BLaER1 treated with 17β-estradiol and CSF1 and Interleukin-3, amounts not matched to agents 10 nM and 100 nM (cell line): ENCODE measurements at regions not wholly inside any gene's neighbourhood (a gene's known extent, or its start where the extent isn't known, plus 50 kb on each side); places are given as distances from the start of the nearest gene placed in this dataset.

Source experiments
- H3K27ac ChIP-seq, 11 experiments: shearing (Covaris generic); formaldehyde crosslinking; 2 replicates each; pipeline ENCODE4 v1.8.1; 2022
- H3K27me3 ChIP-seq, 11 experiments: shearing (Covaris generic); formaldehyde crosslinking; 2 replicates each; pipeline ENCODE4 v1.8.1; 2022
- H3K36me3 ChIP-seq, 11 experiments: shearing (Covaris generic); formaldehyde crosslinking; 2 replicates each; pipeline ENCODE4 v1.8.1; 2022
- H3K4me1 ChIP-seq, 10 experiments: shearing (Covaris generic); formaldehyde crosslinking; 2 replicates each; pipeline ENCODE4 v1.8.1; 2022
- H3K4me2 ChIP-seq, 11 experiments: shearing (Covaris generic); formaldehyde crosslinking; 2 replicates each; pipeline ENCODE4 v1.8.1; 2022
- H3K4me3 ChIP-seq, 10 experiments: shearing (Covaris generic); formaldehyde crosslinking; 2 replicates each; pipeline ENCODE4 v1.8.1; 2022
- H3K9ac ChIP-seq, 11 experiments: shearing (Covaris generic); formaldehyde crosslinking; 2 replicates each; pipeline ENCODE4 v1.8.1; 2022
- H3K9me3 ChIP-seq, 11 experiments: shearing (Covaris generic); formaldehyde crosslinking; replicated peaks in 1 of 11; 2 replicates each; pipeline ENCODE4 v1.8.1; 2022
- H4K20me1 ChIP-seq, 11 experiments: shearing (Covaris generic); formaldehyde crosslinking; 2 replicates each; pipeline ENCODE4 v1.8.1; 2022
- Cebpa-rat ChIP-seq, 11 experiments: shearing (Covaris generic); IDR thresholded peaks; 2 replicates each; pipeline ENCODE4 v1.8.1; 2022

GRCh38 chr19:28350673-28351072 lies 862.3 kb downstream of the UQCRFS1 start:
- H3K36me3 ChIP-seq, result no peaks in the 10 kb centered on the region
- peaks cover 0 to 5% (median 0%) of the 10 kb centered on the region in 10 experiments; a peak in 6 of 20 replicates for H3K4me1 ChIP-seq
- H3K4me2 ChIP-seq, result no peak overlapping the region
- H4K20me1 ChIP-seq, result no peaks in the 10 kb centered on the region
- H3K4me3 ChIP-seq, result no peak overlapping the region
- no peak overlapping the region for H3K27ac ChIP-seq
- H3K27me3 ChIP-seq, result no peaks in the 10 kb centered on the region
- no peak overlapping the region for H3K9ac ChIP-seq
- H3K9me3 ChIP-seq, result peaks cover 8 to 22% (median 11%) of the 10 kb centered on the region in 11 experiments; a peak in 18 of 22 replicates
- TF ChIP-seq Cebpa-rat (IDR thresholded peaks at IDR 0.05), result no peak

- H3K4me1 ChIP-seq, result peaks cover 4 to 11% (median 6%) of the 10 kb centered on the region in 10 experiments; a peak in 19 of 20 replicates
- H3K27ac ChIP-seq, result no peak overlapping the region
- peak overlapping the region in 2 of 11 experiments; percentile 15 to 19; a peak in 1 of 22 replicates for H3K4me2 ChIP-seq
- no peak overlapping the region for H3K4me3 ChIP-seq
- no peaks in the 10 kb centered on the region for H4K20me1 ChIP-seq
- H3K9me3 ChIP-seq, result peaks cover 8 to 22% (median 11%) of the 10 kb centered on the region in 11 experiments; a peak in 18 of 22 replicates
- no peak overlapping the region for H3K9ac ChIP-seq
- H3K27me3 ChIP-seq, result no peaks in the 10 kb centered on the region
- no peaks in the 10 kb centered on the region for H3K36me3 ChIP-seq
- no peak for TF ChIP-seq Cebpa-rat (IDR thresholded peaks at IDR 0.05)
Observed at GRCh38 chr19:28350037-28350436, 862.9 kb downstream of the UQCRFS1 start.

GRCh38 chr19:28349604-28350003 lies 863.3 kb downstream of the UQCRFS1 start:
- TF ChIP-seq Cebpa-rat (IDR thresholded peaks at IDR 0.05), result no peak
- Histone ChIP-seq H3K9ac (no peak overlapping the region), H3K27ac (no peak overlapping the region), H4K20me1 (no peaks in the 10 kb centered on the region), H3K4me1 (peaks cover 7 to 14% (median 11%) of the 10 kb centered on the region in 10 experiments; a peak in 19 of 20 replicates), H3K4me3 (no peak overlapping the region), H3K27me3 (no peaks in the 10 kb centered on the region), H3K4me2 (peak overlapping the region in 2 of 11 experiments; percentile 15 to 19; a peak in 1 of 22 replicates), H3K9me3 (peaks cover 8 to 22% (median 11%) of the 10 kb centered on the region in 11 experiments; a peak in 18 of 22 replicates), H3K36me3 (no peaks in the 10 kb centered on the region)

GRCh38 chr19:28345811-28346210 lies 867.1 kb downstream of the UQCRFS1 start:
- Histone ChIP-seq H3K36me3 (no peaks in the 10 kb centered on the region), H3K4me3 (no peak overlapping the region), H3K9me3 (peaks cover 0 to 14% (median 0%) of the 10 kb centered on the region in 11 experiments; a peak in 4 of 22 replicates), H3K4me2 (peak overlapping the region in 5 of 11 experiments; percentile 33 to 64 (median 55); a peak in 7 of 22 replicates), H3K4me1 (peaks cover 7 to 18% (median 13%) of the 10 kb centered on the region in 10 experiments; a peak in 19 of 20 replicates), H3K27me3 (no peaks in the 10 kb centered on the region), H3K9ac (no peak overlapping the region), H4K20me1 (no peaks in the 10 kb centered on the region), H3K27ac (no peak overlapping the region)
- no peak for TF ChIP-seq Cebpa-rat (IDR thresholded peaks at IDR 0.05)

- no peaks in the 10 kb centered on the region for H3K27me3 ChIP-seq
- H3K27ac ChIP-seq, result no peak overlapping the region
- no peaks in the 10 kb centered on the region for H4K20me1 ChIP-seq
- peaks cover 9 to 29% (median 16%) of the 10 kb centered on the region in 11 experiments; a peak in 16 of 22 replicates for H3K9me3 ChIP-seq
- no peak for TF ChIP-seq Cebpa-rat (IDR thresholded peaks at IDR 0.05)
- H3K9ac ChIP-seq, result no peak overlapping the region
- no peak overlapping the region for H3K4me3 ChIP-seq
- H3K4me2 ChIP-seq, result no peak overlapping the region
- peaks cover 7 to 18% (median 11%) of the 10 kb centered on the region in 10 experiments; a peak in 18 of 20 replicates for H3K4me1 ChIP-seq
- no peaks in the 10 kb centered on the region for H3K36me3 ChIP-seq
Observed at GRCh38 chr19:28341810-28342350, 871.1 kb downstream of the UQCRFS1 start.

GRCh38 chr19:28334419-28334818 lies 878.5 kb downstream of the UQCRFS1 start:
- no peak for TF ChIP-seq Cebpa-rat (IDR thresholded peaks at IDR 0.05)
- Histone ChIP-seq H3K9me3 (peaks cover 13 to 28% (median 22%) of the 10 kb centered on the region in 11 experiments; a peak in 21 of 22 replicates), H3K36me3 (no peaks in the 10 kb centered on the region), H3K9ac (no peak overlapping the region), H3K27ac (no peak overlapping the region), H3K4me3 (no peak overlapping the region), H3K27me3 (no peaks in the 10 kb centered on the region), H4K20me1 (no peaks in the 10 kb centered on the region), H3K4me1 (peaks cover 0 to 8% (median 0%) of the 10 kb centered on the region in 10 experiments; a peak in 1 of 20 replicates), H3K4me2 (no peak overlapping the region)

GRCh38 chr19:28333909-28334308 lies 879.0 kb downstream of the UQCRFS1 start:
- Histone ChIP-seq H3K9me3 (peaks cover 11 to 28% (median 18%) of the 10 kb centered on the region in 11 experiments; a peak in 20 of 22 replicates), H3K9ac (no peak overlapping the region), H3K27ac (no peak overlapping the region), H3K27me3 (no peaks in the 10 kb centered on the region), H3K4me1 (peaks cover 0 to 8% (median 0%) of the 10 kb centered on the region in 10 experiments; a peak in 1 of 20 replicates), H3K4me3 (no peak overlapping the region), H3K36me3 (no peaks in the 10 kb centered on the region), H4K20me1 (no peaks in the 10 kb centered on the region), H3K4me2 (no peak overlapping the region)
- TF ChIP-seq Cebpa-rat (IDR thresholded peaks at IDR 0.05), result no peak

GRCh38 chr19:28332886-28333285 lies 880.1 kb downstream of the UQCRFS1 start:
- Histone ChIP-seq H3K36me3 (no peaks in the 10 kb centered on the region), H3K4me3 (no peak overlapping the region), H3K27ac (no peak overlapping the region), H3K27me3 (no peaks in the 10 kb centered on the region), H3K9ac (no peak overlapping the region), H4K20me1 (no peaks in the 10 kb centered on the region), H3K4me1 (peaks cover 0 to 8% (median 0%) of the 10 kb centered on the region in 10 experiments; a peak in 1 of 20 replicates), H3K9me3 (peaks cover 8 to 20% (median 13%) of the 10 kb centered on the region in 11 experiments; a peak in 20 of 22 replicates), H3K4me2 (no peak overlapping the region)
- TF ChIP-seq Cebpa-rat (IDR thresholded peaks at IDR 0.05), result no peak

GRCh38 chr19:28332351-28332750 lies 880.6 kb downstream of the UQCRFS1 start:
- TF ChIP-seq Cebpa-rat (IDR thresholded peaks at IDR 0.05), result no peak
- H3K4me2 ChIP-seq, result no peak overlapping the region
- H3K27ac ChIP-seq, result no peak overlapping the region
- H3K27me3 ChIP-seq, result no peaks in the 10 kb centered on the region
- peaks cover 7 to 17% (median 12%) of the 10 kb centered on the region in 11 experiments; a peak in 20 of 22 replicates for H3K9me3 ChIP-seq
- no peaks in the 10 kb centered on the region for H4K20me1 ChIP-seq
- no peak overlapping the region for H3K4me3 ChIP-seq
- peaks cover 0 to 8% (median 0%) of the 10 kb centered on the region in 10 experiments; a peak in 1 of 20 replicates for H3K4me1 ChIP-seq
- H3K36me3 ChIP-seq, result no peaks in the 10 kb centered on the region
- H3K9ac ChIP-seq, result no peak overlapping the region
